GM18517 (cell line): ENCODE measurements at regions not wholly inside any gene's neighbourhood (a gene's known extent, or its start where the extent isn't known, plus 50 kb on each side); places are given as distances from the start of the nearest gene placed in this dataset.

Source experiments
- ATAC-seq: cut with Tn5 transposase; IDR thresholded peaks from one replicate; pipeline ENCODE4 v1.9.1; 2021; ENCODE audit warnings: mild to moderate bottlenecking, moderate library complexity; ENCODE audit not compliant: unreplicated experiment

DNA sequence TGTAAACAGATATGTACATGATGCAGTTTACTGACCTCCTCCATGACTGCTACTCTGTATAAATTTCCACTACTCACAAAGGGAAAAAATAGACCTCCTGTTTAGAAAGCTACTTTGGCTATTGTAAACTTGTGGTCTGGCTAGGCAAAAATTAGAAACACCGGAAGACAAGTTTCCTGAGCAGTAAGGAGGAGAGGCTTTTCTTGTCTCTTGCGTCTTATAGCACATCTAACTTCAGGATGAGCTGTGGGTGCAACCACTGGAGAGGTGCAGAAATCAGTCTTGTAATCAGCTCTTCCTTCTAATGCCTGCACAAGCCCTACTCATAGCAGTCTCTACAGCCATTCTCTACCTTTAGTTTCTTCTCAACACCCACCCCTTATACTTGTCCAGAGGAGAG lies 296.5 kb upstream of the SLC35B3 start:
- no peak for ATAC-seq

DNA sequence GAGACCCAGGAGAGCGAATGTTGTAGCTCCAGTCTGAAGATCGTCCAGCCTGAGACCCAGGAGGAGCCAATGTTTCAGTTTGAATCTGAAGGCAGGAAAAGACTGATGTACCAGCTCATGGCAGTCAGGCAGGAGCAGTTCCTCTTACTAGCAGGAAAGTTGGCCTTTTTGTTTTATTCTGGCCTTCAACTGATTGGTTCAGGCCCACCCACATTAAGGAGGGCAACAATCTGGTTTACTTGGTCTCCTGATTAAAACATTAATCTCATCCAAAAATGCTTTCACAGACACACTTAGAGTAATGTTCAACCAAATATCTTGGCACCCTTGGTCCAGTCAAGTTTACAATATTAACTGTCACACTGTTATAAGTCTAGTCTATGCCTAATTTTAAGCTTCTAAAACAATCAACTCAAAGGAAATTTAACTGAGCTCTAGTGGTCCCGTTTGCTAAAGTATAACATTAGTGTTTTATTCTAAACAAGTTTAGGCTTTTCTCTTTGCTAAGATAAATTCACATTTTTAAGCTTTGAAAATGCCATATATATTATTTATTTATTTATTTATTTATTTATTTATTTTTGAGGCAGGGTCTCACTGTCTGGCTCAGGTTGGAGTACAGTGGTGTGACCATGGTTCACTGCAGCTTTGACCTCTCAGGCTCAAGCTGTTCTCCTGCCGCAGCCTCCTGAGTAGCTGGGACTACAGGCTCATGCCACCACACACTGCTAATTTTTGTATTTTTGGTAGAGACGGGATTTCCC lies 275.5 kb upstream of the SLC35B3 start:
- ATAC-seq: no peak

DNA sequence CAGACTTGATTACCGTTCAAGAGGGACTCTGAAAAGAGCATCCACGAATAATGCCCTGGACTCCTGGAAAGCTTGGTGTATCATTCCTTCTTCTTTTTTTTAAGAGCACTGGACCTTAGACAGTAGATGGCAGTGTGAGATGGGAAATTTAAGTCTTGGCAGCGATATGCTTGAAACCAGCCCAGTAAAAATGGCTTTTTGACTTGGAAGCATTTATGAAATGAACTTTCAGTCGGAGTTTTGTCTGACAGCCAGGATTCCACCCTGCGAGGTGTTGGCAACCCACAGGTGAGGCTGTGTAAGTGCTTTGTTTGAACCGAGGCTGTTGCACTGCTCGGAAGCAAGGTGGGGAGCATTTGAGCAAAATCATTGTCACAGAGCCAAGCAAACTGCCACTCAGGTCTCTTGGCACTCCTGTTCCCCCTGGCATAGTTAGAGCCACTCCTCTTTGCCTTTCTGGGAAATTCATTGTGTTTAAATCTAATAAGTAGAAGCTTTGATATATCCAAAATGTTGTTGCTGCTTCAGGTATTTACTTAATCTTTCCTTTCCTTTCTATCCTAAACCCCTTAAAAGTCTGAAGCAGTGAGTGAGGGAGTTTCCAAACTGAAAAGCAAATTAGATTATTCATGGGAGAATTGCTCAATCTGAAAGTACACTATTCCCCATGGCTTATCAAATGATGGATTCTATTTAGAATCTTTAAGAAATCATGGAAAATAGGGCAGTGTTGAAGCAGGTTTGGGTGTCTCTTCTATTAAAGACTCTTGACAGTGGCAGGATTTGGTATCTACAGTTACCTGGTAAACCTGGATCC lies 272.8 kb upstream of the SLC35B3 start:
- no peak for ATAC-seq

DNA sequence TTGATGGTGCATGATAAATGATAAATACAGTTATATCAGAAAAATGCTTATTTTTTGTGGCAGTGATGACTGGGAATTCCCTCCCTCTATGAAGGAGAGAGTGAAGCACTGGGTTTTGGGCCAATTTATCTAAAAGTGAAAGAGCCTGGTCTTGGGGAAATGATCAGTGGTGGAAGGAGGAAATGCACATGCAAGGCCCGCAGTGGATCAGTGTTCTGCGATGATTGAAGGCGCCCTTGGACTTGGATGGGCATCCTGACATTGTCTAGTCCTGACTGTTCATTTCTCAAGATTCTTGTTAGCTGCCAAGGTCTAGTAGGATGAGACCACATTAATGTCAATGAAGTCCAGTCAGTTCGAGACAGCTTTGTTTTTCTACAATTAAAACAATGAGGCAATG lies 272.0 kb upstream of the SLC35B3 start:
- ATAC-seq: no peak

DNA sequence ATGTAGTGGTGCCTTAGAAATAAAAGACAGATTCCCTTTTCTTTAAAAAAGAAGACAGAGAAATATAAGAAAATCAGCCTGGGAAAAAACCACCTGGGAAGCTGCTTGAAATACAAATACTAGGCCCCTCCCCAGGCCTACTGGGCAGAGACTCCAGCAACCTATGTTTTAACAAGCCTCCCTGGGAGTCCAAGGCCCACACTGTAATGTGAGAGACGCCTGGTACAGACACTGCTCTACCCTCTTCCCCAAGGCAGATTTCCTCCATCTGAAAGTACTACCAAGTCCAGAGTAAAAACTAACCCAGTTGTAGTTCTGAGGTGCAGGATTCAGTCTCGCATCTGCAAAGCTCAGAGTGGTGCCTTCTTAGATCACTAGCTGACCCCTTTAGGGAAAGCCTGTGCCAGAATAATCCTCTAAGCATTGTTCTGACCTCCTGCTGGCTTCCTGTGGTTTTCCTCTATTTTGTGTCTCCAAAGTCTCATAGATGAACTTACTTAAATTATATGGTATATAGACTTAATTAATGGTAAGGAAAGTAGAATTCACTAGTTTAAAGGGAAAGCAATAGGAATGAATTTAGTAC lies 270.2 kb upstream of the SLC35B3 start:
- no peak for ATAC-seq

DNA sequence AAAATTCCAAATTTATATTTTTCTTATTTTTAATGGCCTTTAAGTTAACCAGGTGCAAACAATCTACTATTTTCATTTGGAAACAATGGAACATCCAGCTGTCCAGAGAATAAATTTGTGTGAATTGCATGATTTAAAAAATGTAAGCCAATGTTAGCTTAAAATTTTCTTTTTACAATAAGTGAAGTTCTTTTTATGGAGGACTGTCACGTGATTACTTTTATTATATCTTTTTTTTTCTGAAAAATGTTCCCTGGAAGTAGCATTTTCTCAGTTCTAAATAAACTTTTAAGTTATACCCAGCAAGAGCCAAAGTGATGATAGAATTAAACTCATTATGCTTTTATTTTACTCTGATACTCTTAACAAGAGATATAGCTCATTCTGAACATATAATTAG lies 267.7 kb upstream of the SLC35B3 start:
- no peak for ATAC-seq

DNA sequence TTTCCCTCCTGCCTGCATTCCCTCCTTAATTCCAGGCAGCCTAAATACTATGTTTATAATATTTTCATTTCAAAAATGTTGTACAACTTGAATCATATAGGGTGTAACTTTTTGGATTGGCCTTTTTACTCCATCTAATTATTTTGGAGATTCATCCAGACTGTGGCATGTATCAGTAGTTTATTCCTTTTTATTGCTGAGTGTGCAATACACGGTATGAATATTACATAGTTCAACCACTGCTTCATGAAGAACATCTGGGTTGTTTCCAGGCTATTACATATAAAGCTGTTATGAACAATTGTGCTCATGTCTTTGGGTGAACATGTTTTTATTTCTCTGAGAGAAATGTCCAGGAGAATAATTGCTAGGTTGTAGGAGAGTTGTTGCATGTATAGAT lies 253.5 kb upstream of the SLC35B3 start:
- no peak for ATAC-seq

DNA sequence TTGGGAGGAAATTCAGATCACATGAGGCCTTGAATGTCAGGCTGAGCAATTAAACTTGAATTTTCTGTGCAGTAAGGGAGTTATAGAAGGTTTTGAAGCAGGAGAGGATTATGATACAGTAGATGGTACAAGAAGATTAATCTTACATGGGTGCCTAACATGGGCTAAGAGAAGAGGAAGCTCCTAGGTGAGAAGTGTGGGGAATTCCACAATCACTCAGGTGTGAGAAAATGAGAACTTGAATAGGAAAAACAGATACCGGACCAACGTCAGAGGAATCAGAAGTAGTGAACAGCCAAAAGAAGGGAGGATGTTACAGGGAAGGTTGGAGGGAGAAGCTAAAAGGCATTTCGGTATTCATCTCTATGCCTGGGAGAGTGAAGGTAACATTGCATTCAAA lies 250.7 kb upstream of the SLC35B3 start:
- no peak for ATAC-seq

DNA sequence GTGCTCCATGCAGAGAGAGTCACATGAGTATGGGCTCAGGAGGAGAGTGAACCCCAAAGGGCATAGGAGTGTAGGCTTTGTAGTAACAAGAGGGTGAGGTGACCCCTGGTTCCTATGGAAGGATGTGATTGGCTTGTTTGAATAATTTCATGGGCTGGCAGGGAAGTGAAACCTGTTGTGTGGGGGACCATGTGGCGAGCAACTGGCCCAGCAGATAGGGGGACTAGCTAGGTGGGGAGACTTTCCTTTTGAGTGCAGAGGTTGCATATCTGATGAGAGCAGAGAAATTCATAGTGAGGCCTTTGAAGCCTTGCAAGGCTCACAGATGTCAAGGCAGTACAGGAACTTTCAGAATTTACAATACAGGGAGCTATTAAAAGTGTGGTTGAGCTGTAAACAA lies 247.9 kb upstream of the SLC35B3 start:
- ATAC-seq: no peak

DNA sequence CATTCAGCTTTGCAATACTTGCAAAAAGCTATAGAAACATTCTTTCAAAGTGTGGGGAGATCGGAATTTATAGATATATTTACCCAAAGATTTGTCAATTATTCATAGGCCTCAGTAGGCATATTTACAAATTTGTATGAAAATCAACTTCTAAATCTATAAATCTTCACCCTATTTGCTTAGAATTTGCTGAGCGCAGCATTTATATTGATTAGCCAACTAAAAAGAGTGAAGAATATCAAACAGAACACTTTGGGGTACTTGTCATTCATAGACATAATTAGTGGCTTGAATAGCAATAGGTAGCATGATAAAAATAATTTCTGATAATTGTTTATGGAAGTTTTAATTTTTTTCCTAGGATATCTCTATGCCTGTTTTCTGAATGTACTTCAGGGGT lies 244.5 kb upstream of the SLC35B3 start:
- ATAC-seq: no peak

DNA sequence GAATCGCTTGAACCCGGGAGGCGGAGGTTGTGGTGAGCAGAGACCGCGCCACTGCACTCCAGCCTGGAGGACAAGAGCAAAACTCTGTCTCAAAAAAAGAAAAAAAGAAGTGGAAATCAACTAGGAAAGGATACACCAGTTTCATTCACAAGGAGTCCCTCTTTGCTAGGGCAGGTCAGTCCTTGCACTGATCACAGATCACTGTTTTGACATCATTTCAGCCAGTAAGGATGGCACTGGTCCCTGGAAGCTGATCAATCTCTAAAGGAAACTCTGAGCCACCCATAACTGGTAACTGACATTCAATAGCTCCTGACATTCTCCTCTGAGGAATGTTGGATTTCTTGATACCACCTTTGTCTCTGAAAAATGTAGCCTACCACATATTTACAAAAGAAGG lies 243.1 kb upstream of the SLC35B3 start:
- no peak for ATAC-seq

DNA sequence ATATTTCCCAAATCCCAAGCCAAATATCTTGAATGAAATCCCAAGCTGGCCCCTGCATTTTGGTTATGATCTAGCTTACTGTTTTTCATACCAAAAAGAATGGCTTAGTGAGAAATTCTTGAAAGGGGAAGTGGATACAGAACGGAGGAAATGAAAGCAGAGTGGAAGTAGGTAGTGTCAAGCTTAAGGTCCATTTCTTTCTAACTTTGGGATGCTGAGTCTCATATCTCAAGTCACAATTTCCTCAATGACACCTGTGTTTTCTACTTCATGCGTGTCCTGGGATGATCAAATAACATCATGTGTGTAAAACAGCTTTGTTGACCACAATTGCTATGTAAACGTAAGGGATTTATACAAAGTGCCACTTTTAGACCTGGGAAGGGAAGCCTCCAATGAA lies 238.8 kb upstream of the SLC35B3 start:
- ATAC-seq: no peak

DNA sequence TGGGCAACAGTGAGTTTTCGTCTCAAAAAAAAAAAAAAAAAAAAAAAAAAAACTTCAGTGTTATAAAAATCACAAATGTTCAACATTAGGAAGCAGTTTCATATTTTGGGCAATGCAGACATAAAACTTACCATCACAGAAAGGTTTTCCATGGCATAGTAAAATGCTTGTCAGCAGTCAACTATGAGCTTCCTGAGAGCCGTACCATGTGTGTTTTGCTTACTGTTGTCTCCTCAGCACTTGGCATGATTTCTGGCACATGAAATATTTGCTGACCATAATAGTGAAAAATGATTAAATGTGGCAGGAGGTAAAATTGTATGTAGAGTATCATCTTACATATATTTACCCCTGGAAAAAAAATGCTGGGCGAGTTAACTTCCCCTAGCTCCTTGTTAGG lies 237.5 kb upstream of the SLC35B3 start:
- no peak for ATAC-seq

DNA sequence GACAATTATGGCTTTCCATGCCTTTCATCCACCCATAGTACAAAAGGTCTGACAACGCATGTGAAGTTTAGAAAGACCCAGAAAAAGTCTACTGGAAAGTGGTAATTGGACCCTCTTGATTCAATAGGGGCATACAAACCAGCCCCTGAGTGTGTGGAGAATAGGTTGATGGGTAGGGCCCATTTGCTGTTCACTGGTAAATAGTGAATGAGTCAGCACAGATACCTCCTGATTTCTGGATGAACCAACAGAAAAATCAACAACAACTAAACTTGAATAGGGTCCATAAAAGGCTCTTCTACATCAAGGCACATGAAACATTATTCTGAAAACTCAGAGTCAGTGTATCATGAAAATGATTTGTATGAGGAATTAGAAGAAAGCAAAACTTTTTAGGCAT lies 235.4 kb upstream of the SLC35B3 start:
- ATAC-seq: no peak

DNA sequence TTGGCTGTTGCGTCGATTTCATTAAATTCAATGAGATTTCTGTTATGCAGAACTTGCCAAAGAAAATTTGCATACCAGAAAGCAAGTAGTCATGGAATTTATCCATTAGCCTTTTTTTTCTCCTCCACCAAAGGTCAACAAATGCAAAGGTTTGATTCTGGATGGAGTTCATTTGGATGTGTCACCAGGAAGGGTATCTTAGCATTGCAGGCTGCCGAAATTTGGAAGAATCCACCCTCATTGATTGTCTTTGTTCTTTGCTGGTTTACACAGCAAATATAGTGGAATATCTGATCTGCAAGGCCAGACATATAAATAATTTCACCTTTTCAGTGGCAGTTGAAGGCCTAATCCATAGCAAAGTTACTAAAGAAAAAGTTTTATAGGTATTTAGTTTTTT lies 229.4 kb upstream of the SLC35B3 start:
- ATAC-seq: no peak

DNA sequence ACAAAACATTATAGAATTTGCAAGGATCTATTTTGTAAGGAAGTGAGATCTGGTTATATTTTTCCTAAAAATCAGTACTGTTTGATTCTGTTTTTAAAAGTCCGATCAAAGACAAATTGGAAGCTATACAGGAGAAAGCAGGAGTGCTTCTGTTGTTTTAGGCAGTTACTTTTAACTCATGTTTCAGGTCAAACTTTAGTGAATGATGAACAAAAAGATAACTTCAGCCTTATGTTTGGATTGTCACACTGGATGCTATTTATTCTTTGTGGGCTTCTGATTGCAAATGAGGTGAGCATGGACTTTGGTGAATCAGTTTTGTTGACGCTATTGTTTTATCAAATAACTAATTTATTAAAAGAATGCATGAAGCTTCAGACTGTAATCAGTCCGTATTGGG lies 228.7 kb upstream of the SLC35B3 start:
- ATAC-seq: no peak

DNA sequence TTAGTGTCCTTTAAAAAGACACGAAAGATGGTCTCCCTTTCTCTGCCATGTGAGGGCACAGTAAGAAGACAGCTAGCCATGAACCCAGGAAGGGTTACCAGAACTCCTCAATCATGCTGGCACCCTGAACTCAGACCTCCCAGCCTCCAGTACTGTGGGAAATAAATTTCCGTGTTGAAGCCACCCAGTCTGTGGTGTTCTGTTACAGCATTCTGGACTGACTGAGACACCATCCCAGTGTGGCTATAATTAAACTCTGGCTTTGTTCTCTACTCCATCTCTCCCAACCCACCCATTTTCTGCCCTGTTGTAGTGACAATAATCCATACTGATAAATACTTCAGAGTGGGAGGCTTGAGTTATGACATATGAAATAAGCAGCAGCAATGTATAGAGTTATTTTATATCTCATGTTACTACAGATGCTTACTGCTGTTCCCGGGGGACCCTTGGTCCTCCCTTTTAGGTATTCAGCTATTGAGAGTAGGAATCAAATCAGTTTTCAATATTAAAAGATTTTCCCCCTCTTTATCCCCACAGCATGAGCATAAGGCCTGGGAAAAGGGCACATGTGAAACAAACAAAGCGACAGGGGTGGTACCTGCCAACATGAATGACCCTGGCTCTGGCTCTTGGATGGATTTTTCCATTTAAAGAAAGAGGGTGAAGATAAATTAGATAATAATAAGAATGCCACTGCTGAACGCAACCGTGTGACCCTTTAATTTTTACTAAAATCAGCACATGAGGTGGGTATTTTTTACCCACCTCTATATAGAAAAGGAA lies 224.3 kb upstream of the SLC35B3 start:
- no peak for ATAC-seq

DNA sequence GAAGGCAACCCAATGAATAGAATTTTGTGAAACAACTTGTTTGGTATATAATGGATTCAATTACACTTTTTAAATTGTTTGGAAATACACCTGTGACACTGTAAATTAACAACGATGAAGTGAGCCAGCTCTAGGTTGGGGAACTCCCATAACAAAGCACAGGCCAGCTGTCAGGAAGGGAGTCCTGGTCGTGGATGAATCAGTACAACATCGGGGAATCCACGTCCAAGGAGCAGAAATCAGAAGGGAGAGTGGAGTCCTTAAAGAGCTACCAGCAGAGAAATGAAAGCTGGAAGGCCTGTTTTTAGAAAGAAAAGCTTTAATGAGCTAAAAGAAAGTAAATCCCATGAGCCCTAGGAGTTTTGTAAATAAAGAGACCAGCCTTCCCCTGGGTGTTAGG lies 223.1 kb upstream of the SLC35B3 start:
- ATAC-seq: no peak

DNA sequence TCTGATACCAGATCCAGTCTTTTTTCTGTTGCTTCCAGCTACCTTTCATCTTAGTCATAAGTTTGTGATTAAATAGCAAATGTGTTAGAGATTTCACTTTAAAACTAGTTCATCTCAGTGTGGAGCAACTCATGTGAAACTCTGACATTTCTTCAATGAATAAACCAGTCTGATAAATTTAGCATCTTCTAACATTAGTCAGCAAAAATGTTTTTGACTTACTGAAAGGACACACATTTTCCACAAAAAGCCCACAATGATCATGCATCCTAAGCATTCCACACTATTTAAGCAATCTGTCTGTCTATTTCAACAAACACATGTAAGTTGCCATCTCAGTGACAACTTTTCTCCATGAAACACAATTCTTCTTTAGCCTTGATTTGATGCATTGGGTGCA lies 222.2 kb upstream of the SLC35B3 start:
- no peak for ATAC-seq

DNA sequence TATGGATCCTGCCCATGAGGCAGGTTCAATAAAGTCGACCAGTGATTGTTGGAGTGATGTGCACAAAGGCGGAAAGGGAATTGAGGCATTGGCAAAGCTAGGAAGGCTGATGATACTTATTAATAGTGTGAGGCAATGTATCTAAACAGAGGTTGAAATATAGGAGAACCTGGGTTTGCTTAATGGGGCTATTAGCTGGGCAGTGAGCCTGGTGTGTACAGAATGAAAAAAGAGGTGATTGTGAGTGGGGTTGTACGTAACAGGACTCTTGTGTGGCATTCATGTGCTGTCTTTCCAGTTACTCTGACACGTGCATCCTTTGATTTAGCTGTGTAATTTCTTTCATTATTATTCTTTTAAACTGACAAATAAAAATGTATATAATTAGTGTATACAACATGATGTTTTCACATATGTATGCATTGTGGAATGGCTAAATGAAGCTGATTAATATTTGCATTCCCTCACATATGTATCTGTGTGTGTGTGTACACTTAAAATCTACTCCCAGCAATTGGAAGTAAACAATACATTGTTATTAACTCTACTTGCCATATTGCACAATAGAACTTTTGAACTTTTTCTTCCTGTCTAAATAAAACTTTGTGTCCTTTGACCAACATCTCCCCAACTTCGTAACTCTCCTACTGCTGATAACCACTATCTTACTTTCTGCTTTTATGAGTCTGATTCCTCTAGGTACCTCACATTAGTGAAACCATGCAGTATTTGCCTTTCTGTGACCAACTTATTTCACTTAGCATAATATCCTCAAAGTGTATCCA lies 220.5 kb upstream of the SLC35B3 start:
- no peak for ATAC-seq

DNA sequence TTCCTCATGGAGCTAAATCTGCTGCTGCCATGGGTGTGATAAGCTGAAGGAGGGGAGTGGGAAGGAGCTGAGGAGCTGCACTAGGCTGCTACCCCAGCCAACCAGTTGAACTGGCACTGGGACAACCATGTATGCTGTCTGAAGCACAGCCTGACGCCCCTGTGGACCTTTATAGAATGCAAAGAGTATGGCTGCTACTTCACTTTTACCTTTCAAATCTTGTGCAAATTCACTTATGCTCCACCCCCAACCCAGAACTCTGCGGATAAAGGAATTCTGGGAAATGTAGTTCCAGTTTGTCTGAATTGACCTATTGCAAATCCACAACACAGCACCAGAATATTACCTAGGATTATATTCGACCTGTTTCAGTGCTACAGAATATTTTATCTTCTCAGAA lies 217.4 kb upstream of the SLC35B3 start:
- no peak for ATAC-seq
